ENCODE measurements at regions not wholly inside any gene's neighbourhood (a gene's known extent, or its start where the extent isn't known, plus 50 kb on each side); places are given as distances from the start of the nearest gene placed in this dataset.

DNA sequence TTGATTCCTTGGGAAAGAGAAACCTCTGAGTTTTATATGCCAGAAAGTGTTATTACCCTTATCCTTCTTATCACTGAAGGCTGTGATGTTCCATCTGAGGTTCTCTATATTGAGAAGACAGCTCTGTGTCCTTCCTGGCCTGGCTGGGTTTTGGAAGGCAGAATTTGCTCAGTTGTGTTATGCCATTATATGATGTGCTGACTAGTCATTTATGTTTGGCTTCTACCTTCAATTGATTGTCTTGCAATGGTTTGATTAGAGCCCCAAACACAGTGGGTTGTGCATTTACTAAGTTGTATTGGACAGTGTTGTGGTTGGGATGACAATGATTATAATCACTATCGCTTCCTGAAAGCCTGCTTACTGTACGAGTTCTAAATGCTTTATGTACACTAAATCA lies 265.7 kb downstream of the SNAPC1 start:
- no peak for FAIRE-seq

DNA sequence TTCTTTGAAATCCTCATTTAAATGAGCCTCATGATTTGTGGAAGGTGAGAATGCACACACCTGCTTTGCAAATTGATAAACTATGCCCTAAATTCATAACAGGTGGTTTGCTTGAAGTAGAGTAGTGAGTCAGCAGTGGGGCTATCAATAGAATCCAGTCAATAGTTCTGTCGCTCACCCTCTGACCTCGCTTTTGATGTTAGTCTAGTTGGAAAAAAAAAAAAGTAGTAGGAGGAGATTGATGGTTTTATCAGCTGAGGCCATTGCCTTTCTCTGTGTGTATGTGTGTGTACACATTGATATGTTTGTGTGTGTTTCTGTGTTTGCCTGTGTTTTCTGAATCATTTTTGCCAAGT lies 267.3 kb downstream of the SNAPC1 start:
- FAIRE-seq = no peak

DNA sequence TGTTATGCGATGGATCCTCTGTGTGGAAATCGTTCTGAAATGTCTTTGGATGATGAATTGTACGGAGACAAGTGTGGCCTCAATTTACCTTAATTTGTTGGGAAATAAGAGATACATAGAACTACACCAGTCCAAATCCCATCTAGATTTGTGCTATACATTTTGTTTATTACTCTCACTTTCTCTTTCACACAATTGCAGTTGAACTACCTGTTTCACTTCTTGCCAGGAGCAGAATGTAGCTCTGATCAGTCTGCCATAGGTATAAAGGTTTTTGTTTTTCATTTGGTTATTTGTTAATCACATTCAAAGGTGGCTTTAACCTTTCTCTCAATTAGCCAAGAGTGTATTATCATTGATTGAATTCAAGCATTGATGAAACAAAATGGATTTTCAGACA lies 268.2 kb downstream of the SNAPC1 start:
- FAIRE-seq = no peak

DNA sequence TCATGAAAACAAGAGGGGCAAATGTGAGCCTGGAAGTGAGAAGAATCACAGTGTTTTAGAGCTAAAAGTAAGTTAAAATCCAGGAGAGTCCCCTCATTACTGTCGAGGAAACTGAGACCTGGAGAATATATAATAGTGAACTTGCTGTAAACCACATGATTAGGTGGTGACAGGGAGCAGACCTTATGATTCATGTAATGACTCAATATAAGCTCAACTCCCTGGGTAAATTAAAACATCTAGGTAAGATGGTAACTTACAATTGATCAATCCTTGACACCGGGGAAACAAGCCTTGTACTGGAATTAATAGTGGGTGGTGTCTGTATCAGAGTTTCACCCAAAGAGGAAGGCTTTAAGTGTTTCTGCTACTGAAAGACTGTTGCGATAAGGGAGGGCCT lies 269.3 kb downstream of the SNAPC1 start:
- FAIRE-seq = no peak

DNA sequence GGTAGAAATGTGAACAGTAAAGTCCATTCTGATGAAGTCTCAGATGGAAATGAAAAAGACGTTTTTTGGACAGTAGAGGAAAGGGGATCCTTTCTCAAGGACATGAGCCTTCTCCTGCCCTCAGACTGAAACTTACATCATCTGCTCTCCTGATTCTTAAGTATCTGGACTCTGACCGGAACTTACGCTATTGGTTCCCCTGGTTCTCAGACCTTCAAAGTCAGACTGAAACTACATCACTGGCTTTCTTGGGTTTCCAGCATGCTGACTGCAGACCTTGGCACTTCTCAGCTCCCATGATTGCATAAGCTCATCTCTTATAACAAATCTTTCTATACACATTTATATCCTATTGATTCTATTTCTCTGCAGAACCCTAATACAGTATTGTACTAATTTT lies 291.0 kb downstream of the SNAPC1 start:
- FAIRE-seq = no peak

DNA sequence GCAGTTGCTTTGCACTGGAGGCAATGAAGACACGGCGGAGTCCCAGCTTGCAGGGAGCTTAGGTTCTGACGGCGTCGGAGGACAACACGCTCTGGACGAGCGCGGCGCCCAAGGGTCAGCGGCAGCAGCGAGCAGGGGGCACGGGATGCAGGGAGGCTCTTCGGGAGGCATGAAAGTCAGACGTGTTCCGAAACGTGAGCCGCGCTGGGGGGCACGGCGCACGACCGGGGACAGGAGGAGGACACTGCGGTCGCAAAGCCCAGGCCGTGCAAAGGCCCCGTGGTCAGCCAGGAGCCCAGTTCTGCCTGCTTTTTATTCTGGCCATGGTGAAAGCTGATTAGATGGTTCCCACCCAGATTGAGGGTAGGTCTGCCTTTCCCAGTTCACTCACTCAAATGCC lies 294.6 kb downstream of the SNAPC1 start:
- no peak for FAIRE-seq

DNA sequence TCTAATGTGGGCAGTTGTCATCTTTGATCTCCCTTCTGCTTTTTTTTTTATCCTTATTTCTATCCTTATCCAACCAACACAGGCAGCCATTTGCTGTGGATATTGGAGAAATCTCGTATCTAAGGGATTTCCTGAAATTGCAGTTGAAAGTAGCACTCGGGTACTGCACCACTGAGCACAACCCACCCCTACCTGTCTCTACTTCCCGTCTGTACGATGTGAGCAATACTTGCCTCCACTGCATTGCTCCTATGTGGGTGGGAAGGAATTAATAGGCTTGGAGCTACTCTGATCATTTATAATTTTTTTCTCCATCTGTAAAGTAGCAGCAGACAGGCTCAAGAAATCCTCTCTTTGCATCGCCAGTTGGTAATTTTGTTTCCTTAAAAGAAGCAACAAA lies 300.4 kb downstream of the SNAPC1 start:
- FAIRE-seq = no peak

DNA sequence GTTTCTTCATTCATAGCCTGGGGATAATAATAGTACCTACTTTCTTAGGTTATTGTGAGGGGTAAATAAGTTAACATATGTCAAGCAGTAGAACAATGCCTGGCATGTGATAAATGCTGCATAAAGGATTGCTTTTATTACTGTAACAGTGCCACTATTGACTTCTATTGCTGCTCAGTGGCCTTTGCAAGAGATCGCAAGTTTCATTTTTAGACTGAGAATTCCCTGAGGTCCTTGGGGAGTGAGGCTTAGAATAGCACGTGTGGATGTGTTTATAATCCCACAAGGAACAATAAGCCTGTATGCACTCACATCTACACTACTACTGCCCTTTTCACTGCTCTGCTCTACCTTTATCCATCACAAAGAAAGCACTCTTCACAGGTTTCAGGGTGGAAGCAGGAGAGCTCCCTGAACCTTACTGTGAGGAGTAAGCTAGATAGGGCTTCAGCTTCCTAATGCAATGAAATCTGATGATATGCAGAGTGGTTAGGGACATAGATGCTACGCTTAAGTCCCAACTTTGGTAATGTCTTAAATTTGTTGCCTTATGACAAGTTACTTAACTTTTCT lies 302.6 kb downstream of the SNAPC1 start:
- no peak for FAIRE-seq

DNA sequence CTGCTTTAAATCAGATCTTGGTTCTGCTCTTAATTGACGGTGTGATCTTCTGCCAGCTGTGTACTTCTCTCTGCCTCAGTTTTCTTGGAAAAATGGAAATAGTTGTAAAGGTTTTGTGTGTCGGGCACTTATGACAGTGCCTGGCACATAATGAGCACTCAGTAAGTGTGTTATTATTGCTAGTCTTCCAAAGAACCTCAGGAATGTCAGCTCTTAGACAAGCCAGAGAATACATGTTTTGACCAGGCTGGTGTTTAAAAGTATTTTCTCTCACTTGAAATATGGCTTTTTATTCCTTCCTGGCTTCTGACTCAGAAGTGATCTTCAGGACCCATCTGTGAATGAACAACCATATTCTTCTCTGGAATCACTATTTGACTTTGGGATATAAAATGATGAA lies 304.1 kb downstream of the SNAPC1 start:
- no peak for FAIRE-seq

DNA sequence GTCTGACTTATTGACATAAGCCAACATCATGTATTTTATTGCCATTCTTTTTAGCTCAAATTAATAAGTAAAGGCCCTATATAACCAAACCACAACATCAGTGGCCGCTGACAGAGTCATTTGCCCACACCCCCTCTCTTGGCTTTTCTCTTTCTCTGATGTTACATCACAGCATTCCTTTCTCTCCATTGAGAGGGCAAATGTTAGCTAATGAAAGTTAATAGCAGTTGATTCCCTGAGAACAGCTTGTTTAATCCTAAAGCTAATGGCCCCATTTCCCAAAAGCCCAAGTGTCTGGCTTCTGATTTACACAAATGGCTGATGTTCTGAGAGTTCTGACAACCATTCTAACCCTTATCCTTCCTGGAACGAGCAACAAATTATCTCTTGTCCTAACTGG lies 308.8 kb downstream of the SNAPC1 start:
- FAIRE-seq = no peak

DNA sequence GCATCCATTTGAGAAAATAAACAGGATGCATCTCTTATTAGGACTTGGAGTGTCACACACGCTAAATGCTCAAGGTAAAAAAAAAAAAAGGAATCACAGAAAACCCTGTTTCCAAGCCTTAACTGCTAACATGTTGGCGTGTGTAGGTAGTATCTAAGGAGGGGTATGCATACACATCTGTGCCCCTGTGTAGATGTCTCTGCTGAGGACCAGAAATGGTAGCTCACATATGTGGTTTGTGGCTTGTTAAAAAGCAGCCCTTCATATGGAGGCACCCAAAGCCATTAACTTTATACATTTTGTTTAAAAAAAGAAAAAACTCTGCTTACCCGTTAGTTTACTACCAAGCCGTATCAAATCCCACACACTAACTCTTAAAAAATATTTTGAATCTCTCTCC lies 314.1 kb downstream of the SNAPC1 start:
- FAIRE-seq = no peak

DNA sequence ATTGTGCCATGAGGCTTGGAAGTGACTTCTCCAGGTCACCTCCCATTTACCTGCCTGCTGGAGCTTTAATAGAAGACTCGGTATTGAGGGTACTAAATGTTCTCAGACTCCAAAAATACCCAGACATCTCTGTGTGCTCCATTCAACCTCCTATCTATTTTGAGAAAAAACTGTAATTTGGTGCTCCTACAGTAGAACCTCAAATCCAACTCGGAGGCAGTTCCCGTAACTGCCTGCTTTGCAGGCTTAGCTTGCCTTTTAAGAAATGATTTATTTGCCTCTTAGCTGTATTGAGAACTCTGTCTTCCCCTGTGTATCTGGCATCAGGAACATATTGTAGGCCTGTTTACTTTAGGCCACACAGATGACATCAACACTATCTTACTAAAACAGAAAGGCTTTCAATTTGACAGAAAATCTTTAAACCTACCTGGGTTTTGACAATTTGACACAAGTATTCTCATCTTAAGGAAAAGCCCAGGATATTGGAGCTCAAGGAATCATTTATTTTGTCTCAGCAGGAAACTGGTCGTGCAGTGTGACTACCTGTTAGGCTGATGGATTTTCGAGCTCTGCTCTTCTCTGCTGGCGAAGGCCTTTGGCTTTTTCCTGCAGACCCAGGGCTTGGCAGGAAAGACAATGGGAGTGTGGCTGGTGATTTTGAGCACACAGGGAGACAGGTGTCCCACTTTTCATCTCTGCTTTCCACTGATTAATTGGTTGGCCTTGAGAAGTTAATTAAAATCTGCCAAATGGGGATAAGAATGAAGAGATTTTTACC lies 314.8 kb downstream of the SNAPC1 start:
- FAIRE-seq = no peak

DNA sequence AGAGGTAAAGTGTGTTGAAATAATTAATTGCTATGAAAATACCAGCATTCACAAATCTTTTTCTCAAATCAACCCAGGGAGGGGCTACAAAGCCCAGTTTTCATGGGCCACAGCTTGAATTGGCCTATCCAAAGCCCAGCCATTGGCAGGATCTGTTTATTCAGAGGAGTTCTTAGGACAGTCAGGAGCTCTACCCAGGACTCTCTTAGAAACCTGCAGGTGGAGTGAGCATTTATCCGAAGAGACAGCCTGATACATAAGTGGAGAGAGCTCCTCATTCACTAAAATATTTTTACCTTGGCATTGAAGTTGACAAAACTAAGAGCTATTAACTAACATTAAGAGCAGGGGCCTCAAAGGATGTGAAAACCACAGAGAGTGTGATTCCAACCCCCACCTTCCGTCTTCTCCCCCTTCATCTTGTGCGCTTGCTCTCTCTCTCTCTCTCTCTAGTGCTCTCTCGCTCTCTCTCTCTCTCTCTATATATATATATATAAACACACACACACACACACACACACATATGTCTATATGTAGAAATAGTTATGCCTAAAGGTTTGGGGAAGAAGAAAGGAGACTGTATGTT lies 315.5 kb downstream of the SNAPC1 start:
- FAIRE-seq = no peak

DNA sequence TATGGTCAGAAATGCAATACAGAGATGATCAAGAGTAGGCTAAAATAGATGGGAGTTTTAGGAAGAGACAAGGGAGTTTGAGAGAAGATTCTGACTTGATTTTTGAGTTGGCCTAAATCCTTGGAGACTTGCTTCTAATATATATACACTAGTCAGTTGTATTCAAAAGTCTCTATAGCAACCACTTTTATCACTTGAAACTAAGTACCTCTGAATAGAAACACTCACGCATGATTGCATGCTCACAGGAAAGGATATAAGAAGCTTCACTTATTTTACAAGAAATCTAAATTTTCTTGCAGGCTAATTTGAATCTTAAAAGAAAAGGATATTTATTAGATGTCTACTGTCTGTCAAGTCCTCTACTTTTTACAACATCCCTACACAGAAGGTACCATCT lies 316.8 kb downstream of the SNAPC1 start:
- FAIRE-seq = no peak

DNA sequence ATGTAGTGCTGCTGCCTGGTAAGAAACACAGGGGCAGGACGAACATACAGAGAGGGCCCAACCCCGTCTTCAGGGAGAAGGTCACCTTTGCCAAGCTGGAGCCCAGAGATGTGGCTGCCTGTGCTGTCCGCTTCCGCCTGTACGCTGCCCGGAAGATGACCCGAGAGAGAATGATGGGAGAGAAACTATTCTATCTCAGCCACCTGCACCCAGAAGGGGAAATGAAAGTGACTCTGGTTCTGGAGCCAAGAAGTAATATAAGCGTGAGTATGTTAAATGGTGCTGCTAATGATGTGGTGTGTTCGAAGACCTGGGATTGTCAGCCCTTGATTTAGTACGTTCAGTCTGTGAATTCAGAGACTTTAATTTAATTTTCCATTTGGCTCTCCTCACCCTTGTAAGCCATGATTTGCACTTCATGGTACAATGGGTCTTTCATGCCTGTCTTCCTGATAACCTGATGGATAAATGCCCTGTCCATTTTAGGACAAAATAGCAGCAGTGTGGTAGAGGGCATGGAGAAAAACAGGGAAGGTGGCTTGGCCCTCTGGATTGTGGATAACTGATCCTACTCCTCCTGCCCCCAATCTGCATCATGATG lies 318.9 kb downstream of the SNAPC1 start:
- FAIRE-seq = no peak

DNA sequence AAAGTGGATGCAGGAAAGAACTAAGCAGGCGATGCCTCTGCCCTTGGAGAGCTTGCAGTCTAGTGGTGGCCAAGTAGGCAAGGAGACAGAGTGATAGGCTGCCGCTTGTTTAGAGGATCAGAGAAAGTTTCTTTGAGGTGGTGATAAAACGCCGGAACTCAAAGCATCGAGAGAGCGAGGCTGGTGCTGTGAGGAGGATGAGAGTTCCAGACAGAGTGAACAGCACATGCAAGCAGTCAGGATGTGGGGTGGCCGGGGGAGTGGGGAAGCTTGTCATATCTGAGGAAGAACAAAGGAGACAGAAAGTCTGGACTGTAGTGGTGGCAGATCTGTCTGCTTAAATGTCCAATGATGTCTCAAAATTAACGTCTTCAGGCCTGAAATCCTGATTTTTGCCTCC lies 319.7 kb downstream of the SNAPC1 start:
- FAIRE-seq = no peak

DNA sequence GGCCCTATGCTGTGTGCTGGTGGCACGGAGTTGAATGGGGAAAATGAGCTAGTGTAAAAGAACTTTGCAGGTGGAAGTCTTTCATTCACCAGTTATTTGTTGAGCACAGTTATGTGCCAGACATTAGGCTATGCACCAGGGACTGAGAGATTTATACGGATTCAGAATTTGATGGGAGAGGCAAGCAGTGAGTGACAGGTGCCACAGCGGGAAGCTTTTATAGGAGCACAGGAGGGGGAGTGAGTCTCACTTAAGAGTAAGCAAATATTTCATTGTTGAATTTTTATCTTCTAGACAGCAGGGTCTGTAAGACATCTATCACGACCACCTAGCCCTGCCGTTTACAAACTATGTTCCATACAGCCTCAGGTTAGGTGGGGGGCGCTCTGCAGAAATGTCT lies 320.6 kb downstream of the SNAPC1 start:
- no peak for FAIRE-seq

DNA sequence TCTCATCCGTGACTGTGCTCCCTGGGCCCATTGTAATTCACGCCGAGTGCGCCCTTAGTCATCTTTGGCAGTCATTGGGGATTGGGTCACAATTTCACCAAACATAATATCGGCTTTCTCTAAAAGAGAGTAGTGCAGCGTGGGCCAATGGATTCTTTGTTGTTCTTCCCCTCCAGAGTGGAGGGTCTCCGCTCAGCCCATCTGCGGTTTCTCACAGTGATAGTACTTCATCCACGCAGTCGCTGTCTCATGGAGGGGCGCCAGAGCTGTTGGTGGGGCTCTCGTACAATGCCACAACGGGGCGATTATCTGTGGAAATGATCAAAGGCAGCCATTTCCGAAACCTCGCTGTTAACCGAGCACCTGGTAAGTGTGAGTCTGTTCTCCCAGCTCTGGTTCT lies 321.8 kb downstream of the SNAPC1 start:
- no peak for FAIRE-seq

DNA sequence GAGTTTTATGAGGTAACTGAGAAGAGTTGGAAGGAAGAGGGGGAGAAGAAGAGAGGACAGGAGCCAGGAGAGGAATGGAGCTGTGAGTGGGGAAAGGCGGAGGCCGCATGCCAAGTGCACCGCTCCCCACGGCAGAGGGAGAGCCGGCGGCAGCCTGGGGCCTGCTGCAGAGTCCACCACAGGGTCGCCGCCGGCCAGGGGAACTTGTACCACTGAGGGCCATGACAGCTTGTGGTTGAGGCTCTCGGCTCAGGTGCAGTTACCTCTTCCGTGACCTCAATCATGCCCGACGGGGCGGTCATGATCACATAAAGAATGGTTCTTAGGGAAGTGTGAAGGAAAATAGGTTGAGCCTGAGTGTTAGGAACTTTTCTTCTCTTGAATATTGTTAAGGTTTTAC lies 325.0 kb downstream of the SNAPC1 start:
- FAIRE-seq = no peak

DNA sequence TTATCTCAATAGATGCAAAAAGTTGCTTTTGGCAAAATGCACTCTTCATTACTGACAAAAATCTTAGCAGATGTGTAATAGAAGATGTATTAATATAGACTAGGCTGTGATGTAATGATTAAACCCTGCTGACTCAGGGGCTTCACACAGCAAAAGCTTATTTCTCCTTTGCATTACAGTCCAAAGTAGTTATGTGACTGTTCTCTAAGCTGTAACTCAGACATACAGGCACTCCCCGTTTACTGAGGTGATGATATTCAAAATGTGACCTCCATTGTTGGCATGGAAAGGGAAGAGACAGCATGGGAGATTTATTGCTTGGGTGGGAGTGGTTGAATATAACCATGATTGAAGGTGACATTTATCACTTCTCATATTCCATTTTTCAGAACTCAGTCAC lies 331.5 kb downstream of the SNAPC1 start:
- FAIRE-seq = no peak

DNA sequence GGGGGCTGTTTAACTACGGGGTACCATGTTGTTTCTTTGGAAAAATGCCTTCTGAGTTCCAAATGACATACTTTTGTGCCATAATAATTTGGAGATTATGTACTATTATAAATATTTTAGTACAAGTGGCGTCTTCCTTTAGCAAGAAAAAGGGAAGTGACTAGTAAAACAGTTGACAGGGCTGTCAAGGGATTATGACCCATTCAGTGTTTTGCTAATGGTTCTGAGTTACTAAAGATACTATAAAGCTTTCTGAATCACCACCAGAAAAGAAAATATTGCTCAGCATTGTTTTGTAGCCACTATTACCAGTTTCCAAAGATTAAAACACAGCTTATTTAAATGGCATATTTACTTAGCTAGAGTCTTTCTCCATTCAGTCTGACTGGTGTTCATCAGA lies 334.9 kb downstream of the SNAPC1 start:
- no peak for FAIRE-seq

DNA sequence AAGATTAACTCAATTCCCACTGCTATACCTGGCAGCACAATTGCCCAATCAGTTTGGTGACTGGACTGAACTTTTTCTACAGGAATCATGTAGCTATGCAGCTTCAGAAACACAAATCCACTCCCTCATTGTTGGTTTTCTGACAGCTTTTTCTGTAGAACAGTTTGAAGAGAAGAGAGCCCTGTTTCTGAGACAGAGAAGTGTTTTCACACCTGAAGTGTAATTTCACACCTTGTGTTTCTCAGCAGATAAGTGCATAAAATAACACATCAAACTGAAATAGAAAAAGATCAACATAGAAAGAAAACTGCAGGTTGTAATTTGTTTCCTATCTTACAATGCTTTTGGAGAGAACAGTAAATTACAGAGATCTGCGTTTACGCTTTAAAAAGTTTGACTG lies 335.6 kb downstream of the SNAPC1 start:
- FAIRE-seq = no peak

DNA sequence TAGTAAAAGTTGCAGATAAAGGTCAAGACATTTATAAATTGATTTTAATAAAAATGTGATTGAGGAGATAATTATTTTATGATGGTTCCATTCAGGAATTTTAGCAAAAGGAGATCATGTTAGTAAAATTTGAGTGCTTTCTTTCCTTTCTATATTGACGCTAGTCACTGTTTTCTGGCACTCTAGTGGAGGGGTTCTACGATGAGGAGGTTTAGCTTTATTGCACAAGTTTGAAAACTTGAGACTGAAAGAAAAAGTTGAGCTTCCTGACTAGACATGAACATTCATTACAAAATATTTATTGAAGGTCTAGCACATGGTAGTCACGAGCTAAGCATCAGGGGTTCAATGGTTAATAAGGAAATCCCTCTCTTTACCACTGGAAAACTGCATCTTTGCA lies 336.1 kb downstream of the SNAPC1 start:
- no peak for FAIRE-seq

DNA sequence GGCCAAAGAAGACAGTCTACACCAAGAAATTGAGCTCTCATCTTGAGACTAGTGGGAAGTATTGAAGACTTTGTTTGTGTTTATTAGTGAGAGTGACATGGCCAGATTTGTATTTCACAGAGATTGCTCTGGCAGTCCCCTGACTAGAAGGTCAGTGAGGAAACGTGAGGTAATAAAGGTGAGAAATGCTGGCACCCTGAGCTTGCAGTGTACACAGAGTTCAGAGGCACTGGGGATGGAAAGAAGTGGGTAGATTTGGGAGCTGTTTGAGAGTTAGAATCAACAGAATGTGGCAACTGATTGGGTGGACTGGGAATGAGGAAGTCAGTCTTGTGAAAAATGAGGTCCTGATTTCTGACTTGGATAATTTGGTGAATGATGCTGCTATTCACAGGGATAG lies 336.9 kb downstream of the SNAPC1 start:
- no peak for FAIRE-seq

DNA sequence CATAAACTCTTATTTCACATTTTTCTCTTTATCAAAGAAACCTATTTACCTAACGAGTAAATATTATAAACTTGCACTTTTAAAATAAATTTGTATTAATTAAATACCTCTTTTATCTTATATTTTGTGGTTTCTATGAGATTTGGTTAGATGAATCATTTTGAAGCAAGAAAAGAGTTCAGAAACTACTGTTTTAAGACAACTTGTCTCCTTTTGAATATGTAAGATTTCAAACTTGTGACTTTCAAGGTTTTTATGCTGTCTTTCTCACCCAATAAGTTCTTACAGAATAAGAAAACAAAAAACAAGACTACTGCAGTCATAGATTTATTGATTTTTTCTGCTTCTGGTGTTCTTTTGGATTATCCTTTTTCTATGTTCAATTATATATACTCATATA lies 339.0 kb downstream of the SNAPC1 start:
- FAIRE-seq = no peak
